ENCODE measurements at regions not wholly inside any gene's neighbourhood (a gene's known extent, or its start where the extent isn't known, plus 50 kb on each side); places are given as distances from the start of the nearest gene placed in this dataset.

DNA sequence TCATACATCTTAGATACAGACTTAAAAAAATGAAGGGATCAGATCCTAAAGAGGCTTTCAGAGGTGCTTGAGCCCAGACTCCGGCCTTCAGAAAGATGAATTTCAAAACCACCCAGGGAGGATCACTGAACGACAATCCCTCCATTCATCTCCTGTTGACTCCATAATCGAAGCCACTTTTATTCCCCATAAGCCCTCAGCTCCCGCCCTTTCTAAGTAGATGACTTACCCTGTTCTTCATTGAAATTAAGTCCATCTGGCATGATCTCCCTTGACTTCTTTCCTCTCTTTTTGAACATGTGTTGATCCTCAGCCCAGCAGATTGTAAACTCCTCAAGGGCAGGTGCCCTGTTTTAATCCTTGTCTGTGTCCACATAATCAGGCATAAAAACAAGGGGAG is 50.8 kb upstream of the ASTN2 start (continued):
- TF ChIP-seq, protein P1, sequence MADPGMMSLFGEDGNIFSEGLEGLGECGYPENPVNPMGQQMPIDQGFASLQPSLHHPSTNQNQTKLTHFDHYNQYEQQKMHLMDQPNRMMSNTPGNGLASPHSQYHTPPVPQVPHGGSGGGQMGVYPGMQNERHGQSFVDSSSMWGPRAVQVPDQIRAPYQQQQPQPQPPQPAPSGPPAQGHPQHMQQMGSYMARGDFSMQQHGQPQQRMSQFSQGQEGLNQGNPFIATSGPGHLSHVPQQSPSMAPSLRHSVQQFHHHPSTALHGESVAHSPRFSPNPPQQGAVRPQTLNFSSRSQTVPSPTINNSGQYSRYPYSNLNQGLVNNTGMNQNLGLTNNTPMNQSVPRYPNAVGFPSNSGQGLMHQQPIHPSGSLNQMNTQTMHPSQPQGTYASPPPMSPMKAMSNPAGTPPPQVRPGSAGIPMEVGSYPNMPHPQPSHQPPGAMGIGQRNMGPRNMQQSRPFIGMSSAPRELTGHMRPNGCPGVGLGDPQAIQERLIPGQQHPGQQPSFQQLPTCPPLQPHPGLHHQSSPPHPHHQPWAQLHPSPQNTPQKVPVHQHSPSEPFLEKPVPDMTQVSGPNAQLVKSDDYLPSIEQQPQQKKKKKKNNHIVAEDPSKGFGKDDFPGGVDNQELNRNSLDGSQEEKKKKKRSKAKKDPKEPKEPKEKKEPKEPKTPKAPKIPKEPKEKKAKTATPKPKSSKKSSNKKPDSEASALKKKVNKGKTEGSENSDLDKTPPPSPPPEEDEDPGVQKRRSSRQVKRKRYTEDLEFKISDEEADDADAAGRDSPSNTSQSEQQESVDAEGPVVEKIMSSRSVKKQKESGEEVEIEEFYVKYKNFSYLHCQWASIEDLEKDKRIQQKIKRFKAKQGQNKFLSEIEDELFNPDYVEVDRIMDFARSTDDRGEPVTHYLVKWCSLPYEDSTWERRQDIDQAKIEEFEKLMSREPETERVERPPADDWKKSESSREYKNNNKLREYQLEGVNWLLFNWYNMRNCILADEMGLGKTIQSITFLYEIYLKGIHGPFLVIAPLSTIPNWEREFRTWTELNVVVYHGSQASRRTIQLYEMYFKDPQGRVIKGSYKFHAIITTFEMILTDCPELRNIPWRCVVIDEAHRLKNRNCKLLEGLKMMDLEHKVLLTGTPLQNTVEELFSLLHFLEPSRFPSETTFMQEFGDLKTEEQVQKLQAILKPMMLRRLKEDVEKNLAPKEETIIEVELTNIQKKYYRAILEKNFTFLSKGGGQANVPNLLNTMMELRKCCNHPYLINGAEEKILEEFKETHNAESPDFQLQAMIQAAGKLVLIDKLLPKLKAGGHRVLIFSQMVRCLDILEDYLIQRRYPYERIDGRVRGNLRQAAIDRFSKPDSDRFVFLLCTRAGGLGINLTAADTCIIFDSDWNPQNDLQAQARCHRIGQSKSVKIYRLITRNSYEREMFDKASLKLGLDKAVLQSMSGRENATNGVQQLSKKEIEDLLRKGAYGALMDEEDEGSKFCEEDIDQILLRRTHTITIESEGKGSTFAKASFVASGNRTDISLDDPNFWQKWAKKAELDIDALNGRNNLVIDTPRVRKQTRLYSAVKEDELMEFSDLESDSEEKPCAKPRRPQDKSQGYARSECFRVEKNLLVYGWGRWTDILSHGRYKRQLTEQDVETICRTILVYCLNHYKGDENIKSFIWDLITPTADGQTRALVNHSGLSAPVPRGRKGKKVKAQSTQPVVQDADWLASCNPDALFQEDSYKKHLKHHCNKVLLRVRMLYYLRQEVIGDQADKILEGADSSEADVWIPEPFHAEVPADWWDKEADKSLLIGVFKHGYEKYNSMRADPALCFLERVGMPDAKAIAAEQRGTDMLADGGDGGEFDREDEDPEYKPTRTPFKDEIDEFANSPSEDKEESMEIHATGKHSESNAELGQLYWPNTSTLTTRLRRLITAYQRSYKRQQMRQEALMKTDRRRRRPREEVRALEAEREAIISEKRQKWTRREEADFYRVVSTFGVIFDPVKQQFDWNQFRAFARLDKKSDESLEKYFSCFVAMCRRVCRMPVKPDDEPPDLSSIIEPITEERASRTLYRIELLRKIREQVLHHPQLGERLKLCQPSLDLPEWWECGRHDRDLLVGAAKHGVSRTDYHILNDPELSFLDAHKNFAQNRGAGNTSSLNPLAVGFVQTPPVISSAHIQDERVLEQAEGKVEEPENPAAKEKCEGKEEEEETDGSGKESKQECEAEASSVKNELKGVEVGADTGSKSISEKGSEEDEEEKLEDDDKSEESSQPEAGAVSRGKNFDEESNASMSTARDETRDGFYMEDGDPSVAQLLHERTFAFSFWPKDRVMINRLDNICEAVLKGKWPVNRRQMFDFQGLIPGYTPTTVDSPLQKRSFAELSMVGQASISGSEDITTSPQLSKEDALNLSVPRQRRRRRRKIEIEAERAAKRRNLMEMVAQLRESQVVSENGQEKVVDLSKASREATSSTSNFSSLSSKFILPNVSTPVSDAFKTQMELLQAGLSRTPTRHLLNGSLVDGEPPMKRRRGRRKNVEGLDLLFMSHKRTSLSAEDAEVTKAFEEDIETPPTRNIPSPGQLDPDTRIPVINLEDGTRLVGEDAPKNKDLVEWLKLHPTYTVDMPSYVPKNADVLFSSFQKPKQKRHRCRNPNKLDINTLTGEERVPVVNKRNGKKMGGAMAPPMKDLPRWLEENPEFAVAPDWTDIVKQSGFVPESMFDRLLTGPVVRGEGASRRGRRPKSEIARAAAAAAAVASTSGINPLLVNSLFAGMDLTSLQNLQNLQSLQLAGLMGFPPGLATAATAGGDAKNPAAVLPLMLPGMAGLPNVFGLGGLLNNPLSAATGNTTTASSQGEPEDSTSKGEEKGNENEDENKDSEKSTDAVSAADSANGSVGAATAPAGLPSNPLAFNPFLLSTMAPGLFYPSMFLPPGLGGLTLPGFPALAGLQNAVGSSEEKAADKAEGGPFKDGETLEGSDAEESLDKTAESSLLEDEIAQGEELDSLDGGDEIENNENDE (IDR thresholded peaks at IDR 0.05; ENCODE audit: insufficient replicate concordance, low read length): no peak
- TF ChIP-seq TAF1 (IDR thresholded peaks at IDR 0.05; ENCODE audit: low read depth, low read length) (no peak), E2F6 (IDR thresholded peaks at IDR 0.05) (no peak), CBX8 (IDR thresholded peaks at IDR 0.05; ENCODE audit: borderline replicate concordance, low read depth, low read length) (no peak), POLR2A (IDR thresholded peaks at IDR 0.05; ENCODE audit: control extremely low read depth in 1 of 2, low read depth in 2 of 2, low read length in 2 of 2) (no peak), POLR2AphosphoS5 (IDR thresholded peaks at IDR 0.05; ENCODE audit: low read depth, low read length) (no peak), RXRA (IDR thresholded peaks at IDR 0.05; ENCODE audit: insufficient read depth, low read depth, low read length) (no peak), SRF (IDR thresholded peaks at IDR 0.05; ENCODE audit: low read depth, low read length) (no peak), MAFK (IDR thresholded peaks at IDR 0.05; ENCODE audit: low read depth, low read length) (no peak)
